GM21390 (cell line): ENCODE measurements at regions not wholly inside any gene's neighbourhood (a gene's known extent, or its start where the extent isn't known, plus 50 kb on each side); places are given as distances from the start of the nearest gene placed in this dataset.
"Not testable (repeated sequence)": the region's sequence is repeated elsewhere in the genome, so short reads cannot be mapped to it uniquely, and the experiment has no call there.

Experiments used
- ATAC-seq: cut with Tn5 transposase; IDR thresholded peaks from one replicate; pipeline ENCODE4 v1.9.1; 2021; ENCODE audit not compliant: unreplicated experiment

DNA sequence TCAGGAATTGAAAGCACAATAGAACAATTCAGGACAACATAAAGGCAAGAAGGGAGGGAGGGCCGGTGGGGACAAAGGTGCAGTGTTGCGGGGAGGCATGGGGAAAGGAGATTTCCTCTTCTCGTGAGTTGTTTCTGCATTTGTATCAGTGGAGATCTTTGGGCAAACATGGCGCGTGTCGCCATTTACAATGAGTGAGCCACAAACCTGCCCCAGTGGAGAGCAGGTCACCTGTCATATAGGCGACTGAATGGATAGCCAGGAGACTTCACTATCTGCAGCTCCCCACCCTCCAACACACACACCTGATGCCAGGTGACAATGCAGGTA, 87.7 kb upstream of the SLC45A1 start:
- no peak for ATAC-seq

DNA sequence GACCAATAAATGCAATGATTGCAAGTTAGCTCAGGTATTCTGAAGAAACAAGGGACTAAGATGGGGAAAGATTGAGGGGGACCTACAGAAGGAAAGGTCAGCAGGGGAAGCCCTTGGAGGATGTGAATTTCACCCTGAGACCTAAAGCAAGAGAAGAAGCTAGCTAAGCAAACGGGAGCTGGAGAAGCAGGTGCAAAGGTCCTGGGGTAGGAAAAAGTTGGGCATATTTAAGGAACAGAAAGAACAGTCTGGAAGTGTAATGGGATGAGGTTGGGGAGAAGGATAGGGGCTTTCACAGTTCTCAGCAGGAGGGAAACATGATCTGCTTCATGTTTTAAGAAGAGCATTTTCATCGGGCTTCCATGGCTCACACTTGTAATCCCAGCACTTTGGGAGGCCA, 89.7 kb upstream of the SLC45A1 start:
- no peak for ATAC-seq

GRCh38 chr1:8227674-8228073, 90.2 kb upstream of the SLC45A1 start:
- not testable (repeated sequence) for ATAC-seq

GRCh38 chr1:8226747-8227146, 91.2 kb upstream of the SLC45A1 start:
- no peak for ATAC-seq

DNA sequence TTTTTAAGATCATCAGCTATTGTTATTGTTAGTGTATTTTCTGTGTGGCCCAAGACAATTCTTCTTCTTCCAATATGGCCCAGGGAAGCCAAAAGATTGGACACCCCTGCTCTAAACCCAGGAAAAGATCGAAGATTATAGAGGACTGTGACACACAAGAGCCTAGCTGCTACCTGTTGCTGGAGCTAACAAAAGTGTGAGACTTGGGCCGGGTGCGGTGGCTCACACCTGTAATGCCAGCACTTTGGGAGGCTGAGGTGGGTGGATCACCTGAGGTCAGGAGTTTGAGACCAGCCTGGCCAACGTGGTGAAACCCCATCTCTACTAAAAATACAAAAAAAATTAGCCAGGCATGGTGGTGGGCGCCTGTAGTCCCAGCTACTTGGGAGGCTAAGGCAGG, 91.9 kb upstream of the SLC45A1 start:
- not testable (repeated sequence) for ATAC-seq

DNA sequence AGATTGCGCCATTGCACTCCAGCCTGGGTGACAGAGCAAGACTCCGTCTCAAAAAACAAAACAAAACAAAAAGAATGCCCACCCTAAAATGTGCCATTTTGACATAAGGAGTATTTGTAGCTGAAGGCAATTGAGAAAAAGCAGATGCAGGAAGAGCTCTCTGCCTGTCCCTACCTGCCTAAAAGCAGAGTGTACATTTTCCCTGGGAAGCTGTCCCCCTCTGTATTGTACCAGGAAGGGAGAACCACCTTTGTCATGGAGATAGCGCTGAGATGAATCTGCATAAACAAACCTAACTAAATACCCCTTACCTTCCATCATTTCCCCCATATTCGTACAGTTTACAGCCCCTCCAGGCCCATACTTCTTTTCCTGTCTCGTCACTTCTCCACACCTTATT, 94.4 kb upstream of the SLC45A1 start:
- ATAC-seq = no peak

DNA sequence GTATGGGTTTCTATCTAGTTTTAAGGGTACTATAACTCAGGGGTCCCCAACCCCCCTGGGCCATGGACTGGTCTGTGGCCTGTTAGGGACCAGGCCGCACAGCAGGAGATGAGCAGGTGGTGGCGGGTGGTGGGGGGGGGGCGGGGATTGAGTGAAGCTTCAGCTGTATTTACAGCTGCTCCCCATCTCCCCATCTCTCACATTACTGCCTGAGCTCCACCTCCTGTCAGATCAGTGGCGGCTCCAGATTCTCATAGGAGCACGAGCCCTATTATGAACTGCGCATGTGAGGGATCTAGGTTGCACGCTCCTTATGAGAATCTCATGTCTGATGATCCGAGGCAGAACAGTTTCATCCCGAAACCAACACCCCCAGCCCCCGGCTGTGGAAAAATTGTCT, 95.1 kb upstream of the SLC45A1 start:
- ATAC-seq = no peak

DNA sequence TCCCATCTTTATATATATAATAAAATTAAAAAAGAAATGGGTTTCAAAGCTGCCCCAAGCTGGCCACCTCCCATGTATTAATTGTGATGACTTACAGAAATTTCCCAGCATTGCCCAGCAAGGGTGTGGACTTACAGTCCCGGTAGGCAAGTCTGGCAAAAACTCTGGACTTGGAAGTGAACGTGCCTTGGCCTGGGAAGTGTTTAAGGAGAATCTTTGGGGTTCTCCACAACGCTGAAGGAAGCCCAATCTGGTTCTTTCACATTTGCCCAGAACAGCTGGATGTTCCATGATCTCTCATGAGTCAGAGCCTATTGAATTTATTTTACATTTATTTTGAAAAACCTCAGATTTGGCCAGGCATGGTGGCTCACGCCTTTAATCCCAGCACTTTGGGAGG, 98.4 kb upstream of the SLC45A1 start:
- no peak for ATAC-seq

- no peak for ATAC-seq
These were observed 99.4 kb upstream of the SLC45A1 start for GRCh38 chr1:8218351-8219092.

- no peak for ATAC-seq
These were observed 100.1 kb upstream of the SLC45A1 start for GRCh38 chr1:8217809-8218208.

- no peak for ATAC-seq
These were observed 100.8 kb upstream of the SLC45A1 start for GRCh38 chr1:8217011-8217711.

- ATAC-seq = no peak
These were observed 101.9 kb upstream of the SLC45A1 start for GRCh38 chr1:8216005-8216404.

DNA sequence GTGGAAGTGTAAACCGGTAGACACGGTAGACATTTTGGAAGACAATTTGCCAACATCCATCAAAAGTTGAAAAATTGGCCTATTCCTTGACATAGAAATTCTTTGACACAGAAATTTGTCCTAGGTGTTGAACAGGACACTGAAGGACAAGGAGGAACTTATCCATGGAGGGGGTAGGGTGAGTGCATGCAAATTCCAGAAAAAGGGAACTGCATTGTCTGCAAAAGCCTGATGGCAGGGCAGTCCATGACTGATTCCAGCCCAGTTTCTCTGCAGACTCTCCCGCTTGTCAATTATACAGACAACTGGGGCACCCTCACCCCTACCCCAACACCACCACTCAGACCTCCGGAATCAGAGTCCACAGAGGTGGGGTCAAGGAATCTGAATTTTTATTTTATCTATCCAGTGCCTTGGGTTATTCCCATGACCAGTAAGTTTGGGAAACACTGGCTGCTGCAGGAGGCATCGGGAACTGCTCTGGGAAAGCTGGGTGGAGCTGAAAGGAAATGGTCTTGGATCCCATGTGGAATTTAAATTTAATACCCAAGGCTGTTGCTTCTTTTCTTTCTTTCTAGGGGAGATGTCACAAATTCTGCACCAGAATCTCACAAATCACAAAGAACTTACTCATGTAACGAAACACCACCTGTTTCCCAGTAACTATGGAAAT, 103.3 kb upstream of the SLC45A1 start:
- ATAC-seq = no peak

GRCh38 chr1:8213676-8214075, 104.2 kb upstream of the SLC45A1 start:
- no peak for ATAC-seq

GRCh38 chr1:8213136-8213535, 104.8 kb upstream of the SLC45A1 start:
- ATAC-seq = no peak

- no peak for ATAC-seq
These were observed 105.3 kb upstream of the SLC45A1 start for GRCh38 chr1:8212580-8213031.

DNA sequence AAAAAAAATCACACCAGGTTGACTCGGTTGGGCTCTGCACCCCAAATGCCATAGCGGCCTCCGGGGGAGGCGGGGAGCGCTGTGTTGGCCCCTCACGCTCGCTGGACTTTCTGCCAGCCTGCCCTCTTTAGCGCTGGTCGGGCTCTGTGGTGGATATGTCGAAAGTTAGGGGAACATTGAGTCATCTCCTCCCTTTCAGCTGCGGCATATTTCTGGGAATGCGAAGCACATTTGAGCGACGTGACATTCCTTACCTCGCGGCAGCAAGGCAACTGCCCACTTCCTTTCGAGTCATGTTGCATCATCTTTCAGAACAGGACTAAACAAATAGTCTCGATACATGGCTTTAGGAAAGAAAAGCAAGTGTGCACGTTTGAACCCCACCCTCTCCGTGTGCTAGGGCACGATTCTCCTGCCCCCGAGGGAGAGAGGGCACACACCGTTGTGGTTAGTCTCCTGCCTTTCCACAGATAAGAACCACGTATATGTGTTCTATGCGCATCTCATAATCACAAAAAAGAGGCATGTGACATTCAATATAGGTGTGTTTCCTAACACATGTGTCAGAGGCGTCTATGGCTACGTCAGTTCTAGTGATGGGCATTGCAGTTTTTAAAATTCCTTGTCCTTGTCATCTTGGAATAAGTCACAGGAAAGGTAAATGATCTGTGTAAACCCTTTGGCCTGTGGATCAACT, 105.9 kb upstream of the SLC45A1 start:
- no peak for ATAC-seq

GRCh38 chr1:8211251-8211882, 106.5 kb upstream of the SLC45A1 start:
- no peak for ATAC-seq

- ATAC-seq = no peak
These were observed 110.7 kb upstream of the SLC45A1 start for GRCh38 chr1:8207202-8207601.

DNA sequence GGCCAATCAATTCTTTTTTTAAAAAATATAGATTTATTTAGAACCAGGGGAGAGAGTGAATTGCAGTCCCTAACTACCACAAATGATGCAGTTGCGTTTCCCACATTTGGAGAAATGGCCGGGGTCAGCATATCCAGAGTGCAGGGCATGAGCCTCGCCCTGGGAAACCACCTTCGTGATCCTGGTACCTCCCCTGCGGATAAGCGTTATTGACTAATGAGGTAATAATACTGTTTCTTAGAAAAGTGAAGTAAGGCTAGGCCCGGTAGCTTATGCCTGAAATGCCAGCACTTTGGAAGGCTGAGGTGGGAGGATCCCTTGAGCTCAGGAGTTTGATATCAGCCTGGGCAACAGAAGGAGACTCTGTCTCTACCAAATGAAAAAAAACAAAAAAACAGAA, 111.5 kb upstream of the SLC45A1 start:
- no peak for ATAC-seq

- ATAC-seq = no peak
These were observed 112.1 kb upstream of the SLC45A1 start for GRCh38 chr1:8205771-8206170.
